GM21825 (cell line): ENCODE measurements at regions not wholly inside any gene's neighbourhood (a gene's known extent, or its start where the extent isn't known, plus 50 kb on each side); places are given as distances from the start of the nearest gene placed in this dataset.
"Not testable (repeated sequence)": the region's sequence is repeated elsewhere in the genome, so short reads cannot be mapped to it uniquely, and the experiment has no call there.

ENCODE experiments used
- ATAC-seq: cut with Tn5 transposase; IDR thresholded peaks from one replicate; pipeline ENCODE4 v1.9.1; 2021; ENCODE audit warnings: mild to moderate bottlenecking, moderate library complexity; ENCODE audit not compliant: unreplicated experiment

DNA sequence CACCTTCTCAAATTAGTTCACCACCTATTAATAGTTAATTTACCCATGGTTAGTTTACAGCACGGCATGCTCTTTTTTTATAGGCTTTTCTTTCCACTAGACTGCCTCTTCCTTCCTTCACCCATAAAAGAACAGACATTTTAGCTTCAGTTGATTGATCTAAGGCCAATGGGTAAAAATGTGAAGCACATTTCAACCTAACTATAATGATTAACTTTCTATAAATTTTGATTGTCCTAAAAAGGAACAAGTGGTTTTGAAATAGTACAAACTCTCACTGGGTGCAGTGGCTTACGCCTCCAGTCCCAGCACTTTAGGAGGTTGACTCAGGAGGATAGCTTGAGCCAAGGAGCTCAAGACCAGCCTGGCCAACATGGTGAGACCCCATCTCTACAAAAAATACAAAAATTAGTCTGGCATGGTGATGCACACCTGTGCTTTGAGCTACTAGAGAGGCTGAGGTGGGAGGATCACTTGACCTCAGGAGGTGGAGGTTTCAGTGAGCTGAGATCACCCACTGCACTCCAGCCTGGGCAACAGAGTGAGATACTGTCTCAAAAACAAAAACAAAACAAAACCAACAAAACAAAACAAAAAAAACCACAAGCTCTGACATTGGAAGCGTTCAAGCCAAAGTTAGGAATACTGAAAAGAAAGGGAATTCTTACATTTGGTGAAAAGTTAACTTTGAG lies 89.9 kb upstream of the FAT1 start:
- ATAC-seq: no peak

DNA sequence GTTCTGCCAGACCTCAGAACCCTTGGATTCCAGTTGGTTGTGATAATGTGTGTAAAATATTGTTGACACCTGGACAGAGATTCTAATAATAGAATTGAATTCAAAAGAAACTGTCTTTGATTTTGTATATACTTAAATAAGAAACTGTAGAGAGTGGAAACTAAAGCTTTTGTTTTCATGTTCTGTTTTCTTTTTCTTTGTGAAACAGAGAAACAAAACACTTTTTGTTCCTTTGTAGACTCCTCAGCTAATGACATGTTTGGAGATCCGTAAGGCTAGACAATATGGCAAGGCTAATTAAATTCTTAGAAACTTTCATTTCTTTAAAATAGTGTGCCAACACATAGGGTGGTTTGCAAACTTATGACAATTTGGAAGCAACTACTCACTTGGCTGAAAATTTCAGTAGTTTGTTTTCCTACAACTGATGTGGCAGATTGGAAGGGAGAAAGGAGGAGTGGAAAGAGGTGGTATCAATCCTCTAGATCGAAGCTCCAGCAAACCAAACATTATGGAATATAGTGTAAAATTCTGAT lies 90.9 kb upstream of the FAT1 start:
- ATAC-seq: no peak

DNA sequence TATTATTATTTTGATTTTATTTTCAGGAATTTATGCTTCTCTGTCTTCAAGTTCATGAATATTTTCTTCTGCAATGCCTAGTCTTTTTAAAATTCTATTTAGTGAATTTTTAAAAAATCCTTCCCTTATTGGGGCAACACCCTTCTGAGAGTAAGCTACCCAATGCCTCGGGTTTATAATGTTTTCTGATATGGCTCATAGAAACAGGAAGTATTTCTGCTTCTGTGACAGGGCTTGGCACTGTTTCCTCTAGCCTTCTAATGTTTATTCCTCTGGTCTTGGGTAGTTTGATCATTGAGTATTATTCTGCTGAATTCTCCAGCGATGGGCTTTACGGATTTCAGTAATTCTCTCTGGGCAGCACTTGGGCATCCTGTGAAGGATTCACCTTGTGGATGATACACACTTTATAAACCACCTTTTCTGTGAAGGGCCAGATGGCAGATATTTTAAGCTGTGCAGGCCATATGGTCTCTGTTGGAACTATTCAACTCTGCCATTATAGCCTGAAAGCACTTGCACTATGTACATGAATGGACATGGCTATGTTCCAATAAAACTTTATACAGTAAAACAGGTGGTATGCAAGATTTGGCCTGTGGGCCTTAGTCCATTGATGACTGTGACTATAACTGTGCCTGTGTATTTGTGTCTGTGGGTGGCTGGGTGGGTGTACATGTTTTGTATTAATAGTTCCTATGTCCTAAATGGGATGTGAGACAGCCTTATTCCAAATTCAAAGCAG lies 95.9 kb upstream of the FAT1 start:
- no peak for ATAC-seq

DNA sequence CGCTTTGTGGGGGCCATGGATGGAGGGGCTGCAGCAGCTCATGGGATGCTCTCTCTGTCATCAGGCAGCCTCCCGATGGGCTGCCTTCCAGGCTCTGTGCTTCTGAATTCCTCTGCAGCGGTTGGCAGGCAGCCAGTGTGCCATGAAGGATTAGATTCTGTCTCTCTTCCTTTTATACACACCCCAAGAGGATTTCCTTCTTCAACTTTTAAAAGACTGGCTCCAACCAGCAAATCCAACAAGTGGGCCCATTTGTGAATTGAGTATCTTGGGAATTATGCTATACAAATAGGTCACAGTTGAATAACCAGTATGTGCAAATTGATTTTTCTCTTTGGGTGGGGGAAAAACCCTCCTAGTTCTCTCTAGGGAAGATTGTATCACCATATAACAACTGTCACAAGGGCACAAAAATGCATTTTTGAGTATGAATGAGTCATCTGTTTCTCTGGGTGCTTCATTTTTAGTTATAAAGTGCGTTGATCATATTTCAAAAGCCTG lies 96.8 kb upstream of the FAT1 start:
- ATAC-seq: no peak

DNA sequence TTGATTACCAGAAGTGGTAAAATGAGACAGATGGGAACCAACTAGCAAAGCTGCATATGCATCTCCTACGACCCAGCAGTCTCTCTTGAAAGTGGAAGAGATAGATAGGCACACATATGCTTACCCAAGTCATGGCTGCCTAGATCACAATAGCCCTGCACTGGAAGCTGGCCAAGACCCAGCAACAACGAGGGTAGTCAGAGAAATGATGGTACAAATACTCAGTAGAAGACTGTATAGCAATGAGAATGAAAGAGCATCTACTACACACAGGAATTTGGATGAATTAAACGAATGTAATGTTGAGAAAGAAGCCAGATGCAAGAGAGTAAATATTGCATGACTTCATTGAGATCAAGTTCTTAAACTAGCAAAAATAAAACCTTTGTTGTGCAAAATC lies 100.3 kb upstream of the FAT1 start:
- ATAC-seq: no peak

DNA sequence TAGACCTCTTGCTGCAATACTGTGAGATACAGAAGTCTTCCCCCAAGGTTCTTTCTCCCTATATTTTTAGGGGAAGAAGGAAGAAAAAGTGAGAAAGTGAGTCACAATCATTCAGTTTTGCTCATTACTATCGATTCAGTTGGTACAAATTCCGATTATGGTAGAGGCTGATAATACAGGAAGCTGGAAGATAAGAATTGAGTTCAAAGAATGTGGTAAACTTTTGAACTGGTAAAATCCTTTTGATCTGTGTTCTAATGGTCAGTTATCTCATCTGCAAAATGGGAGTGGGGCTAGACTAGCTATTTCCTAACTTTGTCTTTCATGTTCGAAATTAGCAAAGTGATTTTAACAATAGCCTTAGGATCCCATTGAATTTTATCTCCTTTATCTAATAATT lies 101.4 kb upstream of the FAT1 start:
- ATAC-seq: no peak

DNA sequence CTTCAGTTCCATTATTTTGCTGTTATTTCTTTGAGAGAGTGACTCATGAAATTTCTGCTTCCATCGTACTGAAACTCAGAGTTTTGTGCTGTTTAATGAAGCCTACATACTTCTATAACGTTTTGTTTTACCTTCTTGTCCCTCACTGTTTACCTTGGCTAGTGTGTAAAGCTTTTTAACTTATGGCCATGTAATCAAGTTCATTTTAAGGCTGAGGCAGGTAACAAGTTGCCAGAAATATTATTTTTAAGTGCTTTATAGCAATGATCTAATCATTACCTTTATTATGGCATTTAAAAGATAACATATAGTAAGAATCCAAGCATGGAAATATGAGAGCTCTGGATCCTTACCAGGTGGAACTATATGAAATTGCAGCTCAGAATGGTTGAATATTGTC lies 102.3 kb upstream of the FAT1 start:
- ATAC-seq: no peak

DNA sequence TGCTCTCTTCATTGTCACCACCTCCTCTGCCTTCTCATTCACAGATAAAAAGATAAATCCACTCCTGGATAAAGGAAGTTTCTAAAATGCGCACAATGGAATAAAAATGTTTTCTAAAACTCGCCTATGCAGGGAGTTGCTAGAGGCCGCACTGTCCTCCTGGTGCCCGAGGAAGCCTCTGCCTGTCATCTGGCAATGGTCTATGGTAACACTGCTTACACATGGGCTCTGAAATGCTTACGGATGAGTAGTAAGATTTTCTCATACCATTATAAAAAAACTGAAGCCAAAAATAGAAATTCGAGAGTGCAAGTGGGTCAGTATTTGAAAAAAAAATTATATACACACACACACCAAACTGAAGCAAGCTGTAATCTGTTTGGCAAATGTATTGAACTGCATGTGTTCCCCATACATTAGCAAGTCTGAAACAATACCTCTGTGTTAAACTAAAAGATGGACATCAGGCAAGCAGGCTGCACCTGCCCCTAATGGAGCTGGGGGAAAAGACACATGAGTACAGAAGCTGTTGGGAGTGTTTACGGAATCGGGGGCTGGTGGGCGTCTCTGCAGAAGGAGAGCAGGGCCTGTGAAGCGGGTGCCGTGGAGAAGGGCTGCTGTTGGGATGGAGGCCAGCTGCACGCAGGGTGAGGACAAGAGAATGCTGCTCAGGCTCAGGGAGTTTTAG lies 103.3 kb upstream of the FAT1 start:
- ATAC-seq: no peak

DNA sequence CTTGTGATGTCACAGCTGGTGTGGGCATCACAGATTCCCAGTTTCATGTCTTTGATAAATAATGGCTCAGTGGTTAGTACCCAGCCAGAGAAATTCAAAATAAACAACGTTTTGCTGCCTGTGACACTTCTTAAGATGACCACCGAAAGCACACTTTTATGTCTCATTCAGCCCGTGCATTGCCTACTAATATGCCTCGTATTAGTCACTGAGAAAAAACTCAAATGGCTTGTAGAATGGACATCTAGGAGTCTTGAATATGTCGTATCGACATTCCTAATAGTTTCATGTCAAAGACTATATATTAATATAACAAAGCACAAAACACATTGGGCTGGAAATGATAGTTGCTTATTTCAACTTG lies 103.9 kb upstream of the FAT1 start:
- no peak for ATAC-seq

DNA sequence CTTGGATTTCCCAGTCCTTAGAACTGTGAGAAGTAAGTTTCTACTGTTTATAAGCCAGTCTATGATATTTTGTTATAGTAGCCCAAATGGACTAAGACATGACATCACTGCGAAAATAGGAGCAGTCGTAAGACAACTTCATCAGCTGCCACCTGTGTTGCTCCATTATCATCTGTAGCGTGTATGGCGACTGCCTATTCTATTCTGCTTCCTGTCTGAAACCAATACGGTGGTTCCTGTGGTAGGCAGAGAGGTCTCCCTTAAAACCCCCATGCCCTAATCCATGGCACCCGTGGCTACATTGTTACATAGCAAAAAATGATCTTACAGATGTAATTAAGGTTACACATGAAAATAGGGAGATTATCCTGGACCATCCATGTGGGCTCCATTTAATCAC lies 105.4 kb upstream of the FAT1 start:
- ATAC-seq: no peak

DNA sequence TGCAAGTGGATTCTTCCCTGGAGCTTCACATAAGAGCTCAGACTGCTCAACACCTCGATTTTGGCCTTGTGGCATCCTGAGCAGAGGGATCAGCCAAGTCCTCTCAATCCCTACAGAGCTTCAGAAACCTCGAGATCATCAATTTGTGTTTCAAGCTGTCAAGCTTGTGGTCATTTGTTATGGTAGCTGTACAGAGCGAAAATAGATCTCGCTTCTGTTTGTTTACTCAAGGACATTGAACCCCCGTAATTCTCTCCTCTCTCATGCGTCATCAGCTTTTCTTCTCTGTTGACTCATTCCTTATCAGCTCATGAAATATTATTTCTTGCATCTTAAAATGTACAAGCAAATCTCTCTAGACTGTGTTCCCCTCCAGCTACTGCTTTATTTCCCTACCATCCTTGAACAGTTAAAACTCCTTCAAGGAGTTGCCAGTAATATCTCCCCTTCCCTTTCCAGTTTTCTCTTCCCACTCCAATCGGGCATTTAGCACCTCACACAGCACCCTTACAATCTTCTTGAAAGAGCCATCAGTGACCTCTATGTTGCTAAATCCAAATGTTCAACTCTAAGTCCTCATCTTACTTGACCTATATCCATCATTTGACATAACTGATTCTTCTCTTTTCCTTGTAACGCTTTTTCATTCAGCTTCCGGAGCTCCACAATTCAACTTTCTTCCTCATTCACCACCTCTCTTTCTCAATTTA lies 106.2 kb upstream of the FAT1 start:
- ATAC-seq: no peak

DNA sequence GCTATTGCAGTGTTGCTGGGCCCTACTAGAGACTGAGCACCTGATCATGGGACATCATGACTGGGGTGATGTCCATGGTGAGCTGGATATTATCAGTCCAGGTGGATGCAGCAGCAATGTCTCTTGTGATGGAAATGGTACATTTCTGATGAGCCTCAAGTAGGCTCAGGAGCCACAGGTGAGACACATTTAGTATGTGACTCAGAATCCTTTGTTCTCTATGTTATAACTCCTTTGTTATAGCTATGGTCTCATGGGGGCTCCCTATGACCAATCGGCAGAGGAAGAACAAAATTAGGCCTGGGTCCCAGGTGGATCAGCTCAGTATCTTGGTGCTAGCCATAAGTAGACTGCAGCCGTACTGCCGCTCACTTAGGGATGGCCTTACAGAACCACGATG lies 107.9 kb upstream of the FAT1 start:
- ATAC-seq: no peak

DNA sequence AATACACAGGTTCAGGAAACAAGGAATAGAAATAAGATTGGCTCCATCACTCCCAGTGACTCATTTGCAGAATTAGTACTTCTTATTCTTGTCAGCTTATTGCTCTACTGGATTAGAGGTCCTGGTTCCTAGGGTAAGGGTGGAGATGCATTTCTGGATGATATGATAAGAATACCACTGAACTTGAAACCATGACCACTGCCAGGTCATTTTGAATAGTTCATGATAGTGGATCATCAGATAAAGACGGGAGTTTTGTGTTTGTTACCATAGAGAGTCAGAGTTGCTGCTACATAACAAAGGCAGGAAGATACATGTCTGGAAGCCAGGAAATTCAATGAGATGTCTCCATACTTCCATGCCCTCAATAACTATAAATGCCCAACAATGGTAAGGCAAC lies 109.2 kb upstream of the FAT1 start:
- no peak for ATAC-seq

DNA sequence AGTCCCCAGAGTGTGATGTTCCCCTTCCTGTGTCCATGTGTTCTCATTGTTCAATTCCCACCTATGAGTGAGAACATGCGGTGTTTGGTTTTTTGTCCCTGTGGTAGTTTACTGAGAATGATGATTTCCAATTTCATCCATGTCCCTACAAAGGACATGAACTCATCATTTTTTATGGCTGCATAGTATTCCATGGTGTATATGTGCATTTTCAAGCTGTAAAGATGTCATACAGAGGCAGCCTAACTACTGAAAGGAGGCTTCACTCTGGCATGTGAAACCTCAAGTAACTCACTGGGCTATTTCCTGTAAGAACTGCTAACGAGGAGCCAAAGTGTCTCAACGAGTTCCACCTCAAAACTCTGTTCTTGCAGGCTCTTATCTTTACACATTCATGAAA lies 113.8 kb upstream of the FAT1 start:
- not testable (repeated sequence) for ATAC-seq

DNA sequence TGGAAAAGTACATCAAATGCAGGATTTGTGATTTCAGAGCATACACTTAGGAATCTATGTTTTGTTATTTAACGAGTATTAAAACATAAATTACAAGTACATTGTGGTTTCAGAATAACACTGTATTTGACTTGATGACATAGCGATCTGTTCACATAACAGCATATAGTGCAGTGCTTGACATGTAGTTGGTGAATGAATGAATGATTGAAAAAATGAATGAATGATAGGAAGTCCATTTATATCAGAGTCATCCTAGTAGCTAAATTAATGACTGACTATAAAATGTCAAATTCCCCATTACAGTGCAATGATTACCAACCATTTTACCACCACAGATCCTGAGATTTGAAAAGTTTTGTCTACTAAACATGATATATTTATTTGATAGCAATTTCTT lies 114.6 kb upstream of the FAT1 start:
- no peak for ATAC-seq

DNA sequence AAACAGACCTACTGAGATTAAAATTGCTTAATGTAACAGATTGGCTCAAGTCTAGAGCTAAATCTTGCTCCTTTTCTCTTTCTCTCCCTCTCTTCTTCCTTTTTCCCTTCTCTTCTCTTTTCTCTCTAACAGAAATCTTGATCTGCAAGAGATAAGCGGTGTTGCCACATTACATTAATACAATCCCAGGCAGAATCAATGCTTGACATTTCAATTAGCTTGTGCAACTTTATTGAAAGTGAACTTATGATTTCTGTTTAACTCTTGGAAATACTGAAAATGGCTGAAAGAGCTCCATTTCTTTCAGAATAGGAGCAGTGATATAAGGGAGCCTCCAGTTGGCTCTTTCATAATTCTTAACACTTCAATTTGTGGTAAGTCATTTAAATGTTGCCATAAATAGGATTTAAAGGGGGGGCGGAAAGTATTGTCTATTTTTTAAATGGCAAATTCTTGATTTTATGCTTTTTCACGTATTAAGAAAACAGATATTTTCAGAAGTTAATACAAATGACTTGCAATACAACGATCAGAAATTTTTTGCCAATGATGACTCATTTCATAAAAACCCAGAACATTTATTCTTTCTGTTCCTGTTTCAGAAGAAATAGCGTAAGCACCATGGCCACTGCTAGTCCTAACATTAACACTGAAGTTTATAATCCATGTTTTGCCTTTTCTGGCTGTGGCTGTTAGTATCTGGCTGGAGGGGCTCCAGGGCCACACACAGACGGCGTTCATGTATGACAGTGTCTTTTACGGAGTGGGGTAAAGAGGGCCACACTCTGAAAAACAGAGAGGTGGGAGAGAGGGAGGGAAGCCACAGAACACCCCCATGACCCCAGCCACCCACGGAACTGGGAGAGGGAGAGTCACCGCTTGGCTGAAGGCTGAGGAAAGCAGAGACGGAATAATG lies 115.7 kb upstream of the FAT1 start:
- ATAC-seq: peak; percentile 63

DNA sequence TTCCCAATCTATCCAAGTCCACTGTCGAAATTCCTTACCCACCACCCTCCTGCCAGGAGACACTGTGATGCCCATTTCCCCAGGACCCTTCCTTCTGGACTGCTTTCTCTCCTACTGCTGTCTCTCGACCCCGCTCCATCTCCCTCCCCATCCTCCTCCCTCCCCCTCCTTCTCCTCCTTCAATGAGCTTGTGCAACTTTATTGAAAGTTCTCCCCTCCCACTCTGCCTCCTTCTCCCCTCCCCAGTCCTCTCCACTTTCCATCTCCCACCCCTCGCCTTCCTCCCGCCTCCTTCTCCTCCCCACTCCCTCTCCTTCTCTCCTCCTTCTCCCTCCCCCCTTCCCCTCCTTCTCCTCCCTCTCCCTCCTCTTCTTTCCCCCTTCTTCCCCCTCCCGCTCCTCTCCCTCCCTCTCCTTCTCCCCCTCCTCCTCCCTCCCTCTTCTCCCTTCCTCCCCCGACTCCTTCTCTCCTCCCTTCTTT lies 116.6 kb upstream of the FAT1 start:
- ATAC-seq: no peak

DNA sequence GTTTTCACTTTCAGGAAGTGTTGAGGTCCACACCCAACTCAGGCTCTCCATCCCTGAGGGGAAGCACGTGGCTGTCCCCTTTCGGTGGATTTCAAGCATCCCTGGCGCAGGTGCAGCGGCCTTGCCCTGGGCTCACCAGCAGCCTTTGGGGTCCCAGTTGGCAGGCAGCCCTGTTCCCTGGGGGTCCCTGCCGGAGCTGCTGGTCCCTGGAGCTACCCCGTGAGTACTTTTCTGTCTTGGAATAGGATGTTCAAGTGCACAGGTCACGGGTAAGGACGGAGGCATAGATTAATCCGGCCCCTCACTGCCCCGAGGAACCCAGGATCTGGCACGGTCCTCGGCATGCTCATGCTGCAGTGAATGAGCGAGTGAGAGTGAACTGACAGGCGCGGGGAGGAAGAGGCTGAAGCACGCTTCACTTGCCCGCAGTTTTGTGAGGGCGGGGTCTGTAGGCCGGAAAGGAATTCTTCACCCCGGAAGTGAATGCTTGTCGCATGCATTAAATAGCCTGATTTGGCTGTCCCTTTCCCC lies 117.2 kb upstream of the FAT1 start:
- no peak for ATAC-seq

DNA sequence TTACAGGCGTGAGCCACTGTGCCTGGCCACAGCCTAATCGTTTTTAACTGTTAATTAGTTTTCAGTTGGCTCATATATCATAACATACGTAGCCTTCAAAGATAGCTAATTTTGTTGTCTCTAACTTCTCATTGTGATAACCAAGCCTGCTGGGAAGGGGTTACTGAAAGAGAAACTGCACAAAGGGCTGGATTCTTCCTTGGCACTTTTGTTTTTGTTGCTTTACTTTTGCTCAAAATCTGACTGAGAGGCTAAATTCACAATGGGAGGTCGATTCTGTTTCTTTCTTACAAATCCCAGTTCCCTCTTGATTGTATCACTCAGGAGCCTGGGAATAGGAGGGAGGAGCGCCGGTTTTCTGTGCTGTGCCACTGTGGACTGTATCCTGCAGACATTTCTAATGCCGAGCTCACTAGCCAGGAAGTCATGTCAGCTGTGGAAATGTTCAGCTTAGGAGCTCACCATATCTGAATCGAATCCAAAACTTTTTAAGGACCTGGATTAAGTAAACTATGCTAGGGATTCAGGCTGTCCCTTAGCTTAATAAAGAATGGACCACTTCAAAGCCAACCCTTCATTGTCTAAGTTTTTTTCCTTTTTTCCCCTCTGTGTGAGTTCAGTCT lies 120.5 kb upstream of the FAT1 start:
- no peak for ATAC-seq
